Loucy (cell line): ENCODE measurements at regions not wholly inside any gene's neighbourhood (a gene's known extent, or its start where the extent isn't known, plus 50 kb on each side); places are given as distances from the start of the nearest gene placed in this dataset.

Experiments
- H2AFZ ChIP-seq: fragments of 200-600 bp; sonication (generic); 2 replicates; pipeline ENCODE4 v1.6.0; 2016; ENCODE audit warnings: antibody characterized with exemption, mild to moderate bottlenecking, low read length, moderate library complexity
- H3F3A ChIP-seq: fragments of 200-600 bp; 2 replicates; pipeline ENCODE4 v1.6.0; 2016; ENCODE audit warnings: antibody characterized with exemption, low read depth, mild to moderate bottlenecking
- H3K27me3 ChIP-seq: fragments of 200-600 bp; sonication (generic); 2 replicates; pipeline ENCODE4 v1.6.1; 2014; ENCODE audit warnings: low read length, mild to moderate bottlenecking; ENCODE audit not compliant: insufficient read depth, poor library complexity, severe bottlenecking
- H3K36me3 ChIP-seq: fragments of 200-600 bp; sonication (generic); 2 replicates; pipeline ENCODE4 v1.6.1; 2016; ENCODE audit warnings: low read length; ENCODE audit not compliant: insufficient read depth
- H3K4me1 ChIP-seq: fragments of 200-600 bp; sonication (generic); 2 replicates; pipeline ENCODE4 v1.5.1; 2014; ENCODE audit warnings: low read length, mild to moderate bottlenecking; ENCODE audit not compliant: insufficient read depth, poor library complexity, severe bottlenecking
- H3K4me2 ChIP-seq: fragments of 200-600 bp; sonication (generic); 2 replicates; pipeline ENCODE4 v1.6.0; 2014; ENCODE audit warnings: antibody characterized with exemption, low read length, low read depth, mild to moderate bottlenecking; ENCODE audit not compliant: poor library complexity, severe bottlenecking
- H3K4me3 ChIP-seq: fragments of 200-600 bp; sonication (generic); 2 replicates; pipeline ENCODE4 v1.5.1; 2014; ENCODE audit warnings: low read length, mild to moderate bottlenecking, mixed read lengths; ENCODE audit not compliant: poor library complexity, severe bottlenecking
- H3K79me2 ChIP-seq: fragments of 200-600 bp; sonication (generic); 2 replicates; pipeline ENCODE4 v1.6.1; 2014; ENCODE audit warnings: low read length; ENCODE audit not compliant: insufficient read depth
- H3K9ac ChIP-seq: fragments of 200-600 bp; sonication (generic); 2 replicates; pipeline ENCODE4 v1.6.0; 2014; ENCODE audit warnings: mild to moderate bottlenecking, low read depth, low read length, moderate library complexity; ENCODE audit not compliant: poor library complexity, severe bottlenecking
- H3K9me2 ChIP-seq: fragments of 200-600 bp; sonication (generic); replicated peaks from 2 replicates; pipeline ENCODE4 v1.6.1; 2016; ENCODE audit warnings: low read depth, low read length, mixed read lengths
- H3K9me3 ChIP-seq: fragments of 200-600 bp; sonication (generic); 2 replicates; pipeline ENCODE4 v1.6.1; 2014; ENCODE audit warnings: mild to moderate bottlenecking, antibody characterized with exemption, low read length, low read depth; ENCODE audit not compliant: insufficient read depth
- H4K20me1 ChIP-seq: fragments of 200-600 bp; sonication (generic); 2 replicates; pipeline ENCODE4 v1.6.0; 2014; ENCODE audit warnings: antibody characterized with exemption, low read length, mild to moderate bottlenecking; ENCODE audit not compliant: insufficient read depth, poor library complexity, severe bottlenecking
- CTCF ChIP-seq: fragments of 200-600 bp; sonication (generic); conservative IDR thresholded peaks from 2 replicates; pipeline ENCODE4 v1.5.1; 2014; ENCODE audit warnings: mild to moderate bottlenecking, antibody characterized with exemption, low read length
- EZH2phosphoT487 ChIP-seq: fragments of 200-600 bp; IDR thresholded peaks from 2 replicates; pipeline ENCODE4 v1.6.1; 2018; ENCODE audit warnings: antibody characterized with exemption, mild to moderate bottlenecking, moderate library complexity, borderline replicate concordance

GRCh38 chr14:58760121-58760520 is 122.4 kb downstream of the DACT1 start:
- Histone ChIP-seq H3K9me3 (no peaks in the 10 kb centered on the region), H3K9me2 (no peaks in the 10 kb centered on the region), H3F3A (no peaks in the 10 kb centered on the region), H3K36me3 (no peaks in the 10 kb centered on the region), H3K4me1 (no peaks in the 10 kb centered on the region), H3K4me2 (no peak overlapping the region), H3K4me3 (no peak overlapping the region), H3K79me2 (no peaks in the 10 kb centered on the region), H3K27me3 (no peaks in the 10 kb centered on the region), H4K20me1 (no peaks in the 10 kb centered on the region), H2AFZ (no peak overlapping the region), H3K9ac (no peak overlapping the region)
- no peak for TF ChIP-seq CTCF
- TF ChIP-seq EZH2phosphoT487: no peak

- Histone ChIP-seq H3K4me1 (no peaks in the 10 kb centered on the region), H3K9ac (no peak overlapping the region), H3K36me3 (no peaks in the 10 kb centered on the region), H3F3A (no peaks in the 10 kb centered on the region), H3K27me3 (no peaks in the 10 kb centered on the region), H2AFZ (no peak overlapping the region), H3K79me2 (no peaks in the 10 kb centered on the region), H3K9me2 (no peaks in the 10 kb centered on the region), H3K9me3 (no peaks in the 10 kb centered on the region), H4K20me1 (no peaks in the 10 kb centered on the region), H3K4me3 (no peak overlapping the region), H3K4me2 (no peak overlapping the region)
- TF ChIP-seq CTCF (no peak), EZH2phosphoT487 (no peak)
These were observed 124.9 kb downstream of the DACT1 start for GRCh38 chr14:58762629-58763028.

GRCh38 chr14:58763210-58763609 is 125.4 kb downstream of the DACT1 start:
- no peak for TF ChIP-seq EZH2phosphoT487
- no peak for TF ChIP-seq CTCF
- Histone ChIP-seq H3K36me3 (no peaks in the 10 kb centered on the region), H3K9me3 (no peaks in the 10 kb centered on the region), H3K4me2 (no peak overlapping the region), H3K4me3 (no peak overlapping the region), H3F3A (no peaks in the 10 kb centered on the region), H3K9ac (no peak overlapping the region), H2AFZ (no peak overlapping the region), H3K9me2 (no peaks in the 10 kb centered on the region), H3K4me1 (no peaks in the 10 kb centered on the region), H3K27me3 (no peaks in the 10 kb centered on the region), H4K20me1 (no peaks in the 10 kb centered on the region), H3K79me2 (no peaks in the 10 kb centered on the region)
